ENCODE measurements at regions not wholly inside any gene's neighbourhood (a gene's known extent, or its start where the extent isn't known, plus 50 kb on each side); places are given as distances from the start of the nearest gene placed in this dataset.

DNA sequence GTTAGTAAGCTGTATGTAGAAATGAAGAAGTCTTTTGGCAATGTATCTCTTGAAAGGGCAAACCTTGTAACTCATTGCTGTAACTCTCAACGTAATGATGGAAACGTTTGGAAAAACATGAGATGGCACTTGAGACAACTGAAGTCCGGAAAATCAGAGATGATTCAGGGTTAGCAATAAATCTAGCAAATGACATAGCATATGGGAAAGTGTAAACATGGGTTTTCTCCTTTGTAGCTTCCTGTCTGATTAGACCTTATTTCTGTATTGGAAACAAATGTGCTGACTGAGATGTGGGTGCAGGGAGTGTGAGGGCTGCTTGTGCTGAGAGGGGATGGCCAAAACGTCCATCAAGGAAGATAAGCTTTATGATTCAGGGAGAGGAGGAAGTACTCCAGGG is 110.7 kb upstream of the FAM20A start:
- no peak for TF ChIP-seq EZH2 (IDR thresholded peaks at IDR 0.05; ENCODE audit: borderline replicate concordance)
- no peak for TF ChIP-seq CTCF (IDR thresholded peaks at IDR 0.05; ENCODE audit: poor library complexity)
- TF ChIP-seq EZH2phosphoT487 (IDR thresholded peaks at IDR 0.05; ENCODE audit: low read depth, severe bottlenecking, unreplicated experiment), result no peak

Measured in hepatocyte (in vitro differentiated cells).